Muscle layer of colon (tissue), 2 donors: ENCODE measurements at regions not wholly inside any gene's neighbourhood (a gene's known extent, or its start where the extent isn't known, plus 50 kb on each side); places are given as distances from the start of the nearest gene placed in this dataset.

Experiments
- H3K27ac ChIP-seq: one replicate; pipeline ENCODE4 v1.7.0; 2013; ENCODE audit warnings: low read depth, mild to moderate bottlenecking, low read length, moderate library complexity
- H3K27me3 ChIP-seq, 2 donors: one replicate each; pipeline ENCODE4 v1.7.0; 2013; ENCODE audit warnings: low read length in 2 of 2, mild to moderate bottlenecking in 2 of 2; ENCODE audit not compliant: insufficient read depth in 2 of 2, control insufficient read depth in 1 of 2
- H3K36me3 ChIP-seq: one replicate; pipeline ENCODE4 v1.7.0; 2013; ENCODE audit warnings: mild to moderate bottlenecking, low read length; ENCODE audit not compliant: insufficient read depth
- H3K4me1 ChIP-seq: one replicate; pipeline ENCODE4 v1.7.0; 2013; ENCODE audit warnings: mild to moderate bottlenecking, low read length; ENCODE audit not compliant: insufficient read depth
- H3K4me3 ChIP-seq, 2 donors: one replicate each; pipeline ENCODE4 v1.7.0; 2013; ENCODE audit warnings: low read length in 2 of 2, low read depth in 1 of 2, mild to moderate bottlenecking in 1 of 2, moderate library complexity in 1 of 2
- H3K9ac ChIP-seq: one replicate; pipeline ENCODE4 v1.7.0; 2013; ENCODE audit warnings: low read length
- H3K9me3 ChIP-seq: one replicate; pipeline ENCODE4 v1.7.0; 2013; ENCODE audit warnings: mild to moderate bottlenecking, low read length
- donor health status: abdominal sarcoma.
- donor health status: Adenocarcinoma of cecum.

DNA sequence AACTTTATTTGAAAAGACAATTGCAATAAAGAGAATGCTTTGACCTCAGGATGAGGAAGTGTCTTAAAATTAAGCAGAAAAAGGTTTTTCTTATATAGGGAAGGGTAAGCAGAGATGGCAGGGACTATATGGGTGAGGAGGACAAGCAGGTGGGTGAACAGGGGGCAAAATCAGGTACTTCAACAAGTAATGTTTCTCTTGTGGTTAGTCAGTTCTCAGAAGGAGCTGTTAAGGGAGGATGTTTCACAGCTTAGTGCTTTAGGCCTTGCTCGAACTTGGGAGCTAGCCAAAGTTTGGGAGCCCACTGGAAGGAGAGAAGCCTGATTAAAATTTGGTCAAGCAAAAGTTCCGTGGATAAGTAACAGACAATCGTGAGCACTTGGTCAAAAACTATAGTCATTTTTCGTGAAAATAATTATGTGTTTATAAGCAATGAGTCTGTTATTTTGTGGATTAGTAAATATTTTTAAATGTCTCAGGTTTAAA, 364.2 kb upstream of the TMPO start:
- H3K27ac ChIP-seq: no peak overlapping the region
- H3K4me3 ChIP-seq: no peak overlapping the region
- no peaks in the 10 kb centered on the region for H3K4me1 ChIP-seq
- no peaks in the 10 kb centered on the region for H3K36me3 ChIP-seq
- H3K27me3 ChIP-seq: no peaks in the 10 kb centered on the region
- no peak overlapping the region for H3K9ac ChIP-seq
- H3K9me3 ChIP-seq: no peaks in the 10 kb centered on the region

- no peak overlapping the region for H3K27ac ChIP-seq
- no peaks in the 10 kb centered on the region for H3K4me1 ChIP-seq
- H3K9ac ChIP-seq: no peak overlapping the region
- H3K36me3 ChIP-seq: no peaks in the 10 kb centered on the region
- no peaks in the 10 kb centered on the region for H3K9me3 ChIP-seq
- no peak overlapping the region for H3K4me3 ChIP-seq
- H3K27me3 ChIP-seq: no peaks in the 10 kb centered on the region
Measured at GRCh38 chr12:98151984-98152383, 363.4 kb upstream of the TMPO start.

DNA sequence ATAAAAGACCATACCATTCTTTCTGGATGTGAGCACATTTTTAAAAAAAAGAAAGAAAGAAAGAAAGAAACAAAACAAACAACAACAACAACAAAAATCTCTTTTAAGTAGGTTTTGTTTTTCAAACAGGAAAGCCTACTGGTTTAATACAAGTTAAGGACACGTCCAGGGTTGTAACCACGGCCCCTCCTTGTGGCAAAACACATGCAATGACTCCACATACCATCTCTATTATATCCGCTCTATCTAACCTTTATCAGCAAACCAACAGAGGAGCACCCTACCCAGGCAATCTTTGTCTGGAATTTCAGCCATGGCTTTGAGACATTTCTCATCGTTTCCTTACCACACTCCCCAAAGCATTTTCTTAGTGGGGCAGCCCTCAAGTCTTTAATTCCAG, 360.5 kb upstream of the TMPO start:
- Histone ChIP-seq H3K36me3 (no peaks in the 10 kb centered on the region), H3K27ac (no peak overlapping the region), H3K27me3 (no peaks in the 10 kb centered on the region), H3K4me1 (no peaks in the 10 kb centered on the region), H3K9me3 (no peaks in the 10 kb centered on the region), H3K4me3 (no peak overlapping the region), H3K9ac (no peak overlapping the region)

DNA sequence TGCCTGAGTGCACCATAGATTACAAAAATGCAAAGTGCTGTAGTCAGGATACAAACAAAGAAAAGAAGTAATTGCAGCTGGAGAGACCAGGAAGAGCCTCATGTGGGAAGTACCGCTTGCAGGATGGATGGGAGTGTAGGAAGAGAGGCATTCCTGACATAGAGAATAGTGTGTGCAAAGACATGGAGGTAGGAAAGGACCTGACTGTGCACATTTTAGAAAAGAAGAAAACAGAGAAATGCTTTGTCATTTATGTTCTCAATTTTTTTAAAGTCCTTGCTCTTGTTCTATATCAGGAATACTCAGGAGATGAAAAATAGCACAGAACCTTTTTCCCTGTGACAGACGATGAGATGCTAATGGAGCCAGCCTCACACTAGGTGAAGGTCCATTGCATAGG, 358.7 kb upstream of the TMPO start:
- Histone ChIP-seq H3K4me1 (no peaks in the 10 kb centered on the region), H3K9me3 (no peaks in the 10 kb centered on the region), H3K36me3 (no peaks in the 10 kb centered on the region), H3K4me3 (no peak overlapping the region), H3K27me3 (no peaks in the 10 kb centered on the region), H3K27ac (no peak overlapping the region), H3K9ac (no peak overlapping the region)

- no peak overlapping the region for H3K27ac ChIP-seq
Measured at GRCh38 chr12:98162906-98163678, 352.3 kb upstream of the TMPO start.

DNA sequence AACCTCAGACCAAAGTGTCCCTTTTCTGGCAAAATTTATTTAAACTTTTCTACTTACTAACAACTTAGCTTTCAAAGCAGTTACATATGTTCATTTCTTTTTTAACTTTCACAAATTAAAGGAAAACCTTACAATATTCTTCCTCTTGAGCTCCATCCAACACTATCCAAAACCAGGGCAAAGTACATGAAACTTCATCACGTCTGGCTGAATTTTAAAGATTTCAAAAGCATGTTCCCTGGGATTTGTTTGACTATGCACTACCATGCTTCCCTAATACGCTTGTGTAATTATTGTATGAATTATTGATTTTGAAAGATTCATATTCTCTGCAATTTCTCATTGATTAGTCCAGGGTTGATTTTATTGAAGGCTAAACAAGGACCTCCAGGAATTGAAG, 343.1 kb upstream of the TMPO start:
- Histone ChIP-seq H3K36me3 (no peaks in the 10 kb centered on the region), H3K4me1 (no peaks in the 10 kb centered on the region), H3K27me3 (no peaks in the 10 kb centered on the region), H3K27ac (no peak overlapping the region), H3K9me3 (no peaks in the 10 kb centered on the region), H3K9ac (no peak overlapping the region), H3K4me3 (no peak overlapping the region)

More at GRCh38 chr12:98162906-98163678, 352.3 kb upstream of the TMPO start:
- H3K27me3 ChIP-seq: no peaks in the 10 kb centered on the region
- H3K36me3 ChIP-seq: no peaks in the 10 kb centered on the region
- H3K4me3 ChIP-seq: no peak overlapping the region
- no peaks in the 10 kb centered on the region for H3K4me1 ChIP-seq
- no peak overlapping the region for H3K9ac ChIP-seq
- H3K9me3 ChIP-seq: no peaks in the 10 kb centered on the region

DNA sequence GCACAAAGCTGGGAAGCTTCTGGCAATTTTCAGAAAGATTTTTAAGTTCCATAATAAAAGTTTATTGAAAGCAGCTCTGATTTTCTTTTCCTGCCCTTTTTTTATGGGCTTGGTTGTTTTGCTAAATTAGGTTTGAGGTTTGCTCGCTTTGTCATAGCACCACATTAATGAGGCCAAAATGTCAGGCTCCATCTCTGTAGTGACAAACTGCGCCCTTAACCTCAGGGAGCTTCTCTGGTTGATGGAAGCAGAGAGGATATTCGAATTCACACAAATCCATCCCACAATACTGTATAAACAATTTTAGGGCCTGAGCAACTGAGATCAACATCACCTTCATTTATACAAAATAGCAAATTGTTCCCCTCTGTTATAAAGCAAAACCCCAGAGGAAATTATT, 342.6 kb upstream of the TMPO start:
- no peak overlapping the region for H3K27ac ChIP-seq
- H3K9ac ChIP-seq: no peak overlapping the region
- no peaks in the 10 kb centered on the region for H3K36me3 ChIP-seq
- H3K4me1 ChIP-seq: no peaks in the 10 kb centered on the region
- no peak overlapping the region for H3K4me3 ChIP-seq
- H3K9me3 ChIP-seq: no peaks in the 10 kb centered on the region
- no peaks in the 10 kb centered on the region for H3K27me3 ChIP-seq

GRCh38 chr12:98173773-98174427, 341.5 kb upstream of the TMPO start:
- H3K4me3 ChIP-seq: no peak overlapping the region
- no peaks in the 10 kb centered on the region for H3K36me3 ChIP-seq
- H3K27me3 ChIP-seq: no peaks in the 10 kb centered on the region
- no peaks in the 10 kb centered on the region for H3K9me3 ChIP-seq
- H3K9ac ChIP-seq: no peak overlapping the region
- H3K4me1 ChIP-seq: no peaks in the 10 kb centered on the region
- no peak overlapping the region for H3K27ac ChIP-seq

- H3K4me3 ChIP-seq: no peak overlapping the region
- no peak overlapping the region for H3K9ac ChIP-seq
- no peak overlapping the region for H3K27ac ChIP-seq
- no peaks in the 10 kb centered on the region for H3K36me3 ChIP-seq
- H3K9me3 ChIP-seq: no peaks in the 10 kb centered on the region
- H3K27me3 ChIP-seq: no peaks in the 10 kb centered on the region
- H3K4me1 ChIP-seq: no peaks in the 10 kb centered on the region
Measured at GRCh38 chr12:98174428-98174809, 341.0 kb upstream of the TMPO start.

GRCh38 chr12:98178126-98178525, 337.3 kb upstream of the TMPO start:
- H3K4me1 ChIP-seq: no peaks in the 10 kb centered on the region
- no peaks in the 10 kb centered on the region for H3K9me3 ChIP-seq
- H3K27ac ChIP-seq: no peak overlapping the region
- H3K36me3 ChIP-seq: no peaks in the 10 kb centered on the region
- H3K4me3 ChIP-seq: no peak overlapping the region
- H3K9ac ChIP-seq: no peak overlapping the region
- no peaks in the 10 kb centered on the region for H3K27me3 ChIP-seq

GRCh38 chr12:98179151-98179550, 336.2 kb upstream of the TMPO start:
- Histone ChIP-seq H3K27me3 (no peaks in the 10 kb centered on the region), H3K27ac (no peak overlapping the region), H3K4me3 (no peak overlapping the region), H3K4me1 (no peaks in the 10 kb centered on the region), H3K9me3 (no peaks in the 10 kb centered on the region), H3K9ac (no peak overlapping the region), H3K36me3 (no peaks in the 10 kb centered on the region)

- no peaks in the 10 kb centered on the region for H3K27me3 ChIP-seq
- no peaks in the 10 kb centered on the region for H3K9me3 ChIP-seq
- H3K9ac ChIP-seq: no peak overlapping the region
- no peak overlapping the region for H3K27ac ChIP-seq
- H3K4me1 ChIP-seq: no peaks in the 10 kb centered on the region
- H3K36me3 ChIP-seq: no peaks in the 10 kb centered on the region
- H3K4me3 ChIP-seq: no peak overlapping the region
Measured at GRCh38 chr12:98180603-98181002, 334.8 kb upstream of the TMPO start.
